ENCODE measurements at regions not wholly inside any gene's neighbourhood (a gene's known extent, or its start where the extent isn't known, plus 50 kb on each side); places are given as distances from the start of the nearest gene placed in this dataset.

DNA sequence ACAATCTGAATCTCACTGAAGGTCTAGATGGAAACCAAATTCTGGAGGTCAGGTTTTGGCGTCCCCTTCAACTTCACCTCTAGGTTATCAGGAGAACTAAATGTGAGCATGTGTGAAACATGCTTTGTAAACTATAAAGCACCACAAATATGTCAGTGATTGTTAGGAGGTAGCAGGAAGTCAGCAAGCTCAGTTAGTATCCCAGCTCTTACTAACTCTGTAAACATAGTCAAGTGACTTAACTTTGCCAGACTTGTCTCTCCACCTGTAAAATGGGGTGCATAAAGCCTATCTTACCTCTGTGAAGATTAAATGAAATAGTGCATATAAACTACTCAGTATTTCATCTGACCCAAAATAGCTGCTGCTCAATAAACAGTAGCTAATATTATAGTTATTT is 121.5 kb downstream of the INSIG2 start:
- Histone ChIP-seq H3K36me3 (ENCODE audit: control insufficient read depth in 2 of 2, insufficient read depth in 2 of 2, low read length in 1 of 2) (no peaks in the 10 kb centered on the region), H3K27me3 (ENCODE audit: control insufficient read depth in 2 of 2, insufficient read depth in 1 of 2, low read length in 1 of 2) (peaks cover 0 to 5% of the 10 kb centered on the region in 2 donors), H3K4me1 (ENCODE audit: control insufficient read depth in 2 of 2, insufficient read depth in 2 of 2, low read length in 2 of 2) (no peaks in the 10 kb centered on the region), H3K27ac (ENCODE audit: low read depth in 1 of 2, low read length in 1 of 2) (no peak overlapping the region), H3K4me3 (ENCODE audit: low read length in 2 of 2) (no peak overlapping the region), H3K9me3 (ENCODE audit: control insufficient read depth in 2 of 2, insufficient read depth in 1 of 2, low read length in 1 of 2) (no peaks in the 10 kb centered on the region)
- WGBS: 96% methylated on average over 1 of the region's 1 CpG
- no peak for DNase-seq (ENCODE audit: low read depth in 6 of 9, low spot score in 9 of 9)

DNA sequence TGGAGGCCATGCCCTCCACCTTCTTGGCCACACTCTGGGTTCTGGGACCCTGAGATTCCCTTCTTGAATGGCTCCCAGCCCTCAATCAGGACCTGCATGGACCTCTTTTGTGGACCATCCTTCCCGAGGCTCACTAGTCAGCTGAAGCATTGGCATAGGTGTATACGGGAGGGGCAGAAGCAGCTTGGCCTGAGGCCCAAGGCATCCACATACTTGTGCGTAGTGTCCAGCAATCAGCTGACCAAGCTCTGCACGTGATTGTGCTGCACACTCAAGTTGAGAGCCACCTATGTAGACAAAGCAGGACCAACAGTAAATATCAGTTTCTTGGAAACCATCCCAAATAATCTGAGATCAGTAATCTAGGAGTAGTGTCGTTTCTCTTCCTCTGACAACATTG is 119.6 kb downstream of the INSIG2 start:
- Histone ChIP-seq H3K4me3 (ENCODE audit: low read length in 2 of 2) (no peak overlapping the region), H3K27me3 (ENCODE audit: control insufficient read depth in 2 of 2, insufficient read depth in 1 of 2, low read length in 1 of 2) (peaks cover 0 to 8% of the 10 kb centered on the region in 2 donors), H3K36me3 (ENCODE audit: control insufficient read depth in 2 of 2, insufficient read depth in 2 of 2, low read length in 1 of 2) (no peaks in the 10 kb centered on the region), H3K4me1 (ENCODE audit: control insufficient read depth in 2 of 2, insufficient read depth in 2 of 2, low read length in 2 of 2) (no peaks in the 10 kb centered on the region), H3K9me3 (ENCODE audit: control insufficient read depth in 2 of 2, insufficient read depth in 1 of 2, low read length in 1 of 2) (no peaks in the 10 kb centered on the region), H3K27ac (ENCODE audit: low read depth in 1 of 2, low read length in 1 of 2) (no peak overlapping the region)
- no peak for DNase-seq (ENCODE audit: low read depth in 6 of 9, low spot score in 9 of 9)
- WGBS: 93% methylated on average over 5 of the region's 5 CpGs

DNA sequence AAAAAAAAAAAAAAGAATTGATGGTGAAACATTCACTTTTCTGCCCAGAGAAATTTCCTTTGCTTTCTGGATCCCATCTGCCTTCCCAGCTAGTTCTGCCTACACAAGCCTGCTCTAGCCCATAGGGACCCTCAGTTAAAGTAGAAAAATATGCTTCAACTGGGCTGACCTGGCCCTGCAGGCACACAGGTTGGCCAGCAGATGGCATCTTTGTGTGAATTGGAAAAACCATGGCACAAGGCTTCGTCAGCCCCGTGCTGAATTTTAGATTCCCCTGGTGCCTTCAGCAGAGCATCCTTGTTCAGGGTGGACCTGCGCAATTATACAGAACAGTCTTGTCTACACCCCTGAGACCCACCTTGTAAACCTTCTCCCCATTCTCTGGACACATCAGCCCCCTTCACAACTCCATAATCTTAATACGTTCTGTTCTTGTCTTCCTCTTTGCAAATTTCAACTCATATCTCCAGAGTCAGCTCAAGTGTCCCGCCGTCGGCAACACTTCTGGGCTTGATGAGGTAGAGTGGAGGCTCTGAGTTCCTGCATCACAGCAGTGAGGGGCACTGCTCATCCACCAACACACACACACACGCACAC is 114.5 kb downstream of the INSIG2 start:
- Histone ChIP-seq H3K36me3 (ENCODE audit: control insufficient read depth in 2 of 2, insufficient read depth in 2 of 2, low read length in 1 of 2) (no peaks in the 10 kb centered on the region), H3K27ac (ENCODE audit: low read depth in 1 of 2, low read length in 1 of 2) (no peak overlapping the region), H3K4me1 (ENCODE audit: control insufficient read depth in 2 of 2, insufficient read depth in 2 of 2, low read length in 2 of 2) (no peaks in the 10 kb centered on the region), H3K9me3 (ENCODE audit: control insufficient read depth in 2 of 2, insufficient read depth in 1 of 2, low read length in 1 of 2) (no peaks in the 10 kb centered on the region), H3K27me3 (ENCODE audit: control insufficient read depth in 2 of 2, insufficient read depth in 1 of 2, low read length in 1 of 2) (peaks cover 0 to 13% of the 10 kb centered on the region in 2 donors), H3K4me3 (ENCODE audit: low read length in 2 of 2) (no peak overlapping the region)
- peak in 3 of 9 donors; percentile 20 to 48 (median 44) for DNase-seq (ENCODE audit: low read depth in 6 of 9, low spot score in 9 of 9)
- WGBS: 40% methylated on average over 8 of the region's 8 CpGs

DNA sequence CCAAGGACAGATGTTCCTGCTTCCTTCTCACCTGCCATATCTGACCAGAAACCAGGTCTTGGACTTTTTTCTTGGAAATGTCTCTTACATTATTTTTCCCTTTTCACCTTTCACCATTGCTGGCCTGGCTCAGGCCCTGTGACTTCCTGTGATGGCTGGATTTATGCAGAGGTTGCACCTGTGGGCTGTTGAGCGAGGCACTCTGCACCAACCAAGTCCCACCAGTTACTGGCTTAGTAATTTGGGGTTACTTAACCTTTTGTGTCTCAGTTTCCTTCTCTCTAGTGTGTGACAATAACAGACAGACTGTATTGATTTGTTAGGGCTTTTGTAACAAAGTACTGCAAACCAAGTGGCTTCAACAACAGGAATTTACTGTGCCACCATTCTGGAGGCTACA is 110.0 kb downstream of the INSIG2 start:
- Histone ChIP-seq H3K9me3 (ENCODE audit: control insufficient read depth in 2 of 2, insufficient read depth in 1 of 2, low read length in 1 of 2) (no peaks in the 10 kb centered on the region), H3K36me3 (ENCODE audit: control insufficient read depth in 2 of 2, insufficient read depth in 2 of 2, low read length in 1 of 2) (no peaks in the 10 kb centered on the region), H3K27ac (ENCODE audit: low read depth in 1 of 2, low read length in 1 of 2) (no peak overlapping the region), H3K4me1 (ENCODE audit: control insufficient read depth in 2 of 2, insufficient read depth in 2 of 2, low read length in 2 of 2) (no peaks in the 10 kb centered on the region), H3K27me3 (ENCODE audit: control insufficient read depth in 2 of 2, insufficient read depth in 1 of 2, low read length in 1 of 2) (peaks cover 0 to 10% of the 10 kb centered on the region in 2 donors), H3K4me3 (ENCODE audit: low read length in 2 of 2) (no peak overlapping the region)
- WGBS: 67% methylated on average over 1 of the region's 1 CpG
- DNase-seq (ENCODE audit: low read depth in 6 of 9, low spot score in 9 of 9): no peak

DNA sequence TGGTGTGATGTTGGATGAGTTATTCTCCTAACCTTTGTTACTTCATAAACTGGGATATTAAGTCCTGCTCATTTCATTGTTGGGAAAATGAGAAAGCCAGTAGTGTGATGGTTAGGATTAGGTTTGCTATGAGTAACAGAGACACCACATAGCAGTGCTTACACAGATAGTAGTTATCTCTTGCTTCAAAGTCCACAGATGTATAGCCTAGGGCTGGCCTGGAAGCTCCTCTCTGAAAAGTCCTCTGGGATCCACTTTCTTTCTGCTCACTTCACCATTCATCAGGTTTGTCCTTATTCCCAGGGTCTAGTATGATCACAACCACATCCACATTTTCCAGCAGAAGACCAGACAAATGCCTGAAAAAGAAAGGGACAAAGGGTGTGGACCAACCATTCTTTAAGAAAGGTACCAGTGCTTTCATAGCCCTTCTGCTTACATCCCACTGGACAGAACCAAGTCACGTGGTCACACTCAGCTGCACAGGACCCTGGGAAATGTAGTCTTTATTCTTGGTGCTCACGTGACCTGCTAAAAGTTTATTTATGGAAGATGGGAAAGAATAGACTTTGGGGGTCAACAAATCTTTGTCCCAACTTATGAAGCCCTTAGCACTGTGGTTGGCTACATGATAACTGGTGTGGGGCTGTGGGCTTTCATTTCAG is 108.9 kb downstream of the INSIG2 start:
- H3K27me3 ChIP-seq (ENCODE audit: control insufficient read depth in 2 of 2, insufficient read depth in 1 of 2, low read length in 1 of 2): peaks cover 0 to 6% of the 10 kb centered on the region in 2 donors
- no peak overlapping the region for H3K27ac ChIP-seq (ENCODE audit: low read depth in 1 of 2, low read length in 1 of 2)
- WGBS: 76% methylated on average over 2 of the region's 2 CpGs
- no peaks in the 10 kb centered on the region for H3K9me3 ChIP-seq (ENCODE audit: control insufficient read depth in 2 of 2, insufficient read depth in 1 of 2, low read length in 1 of 2)
- no peak overlapping the region for H3K4me3 ChIP-seq (ENCODE audit: low read length in 2 of 2)
- H3K36me3 ChIP-seq (ENCODE audit: control insufficient read depth in 2 of 2, insufficient read depth in 2 of 2, low read length in 1 of 2): no peaks in the 10 kb centered on the region
- no peaks in the 10 kb centered on the region for H3K4me1 ChIP-seq (ENCODE audit: control insufficient read depth in 2 of 2, insufficient read depth in 2 of 2, low read length in 2 of 2)
- no peak for DNase-seq (ENCODE audit: low read depth in 6 of 9, low spot score in 9 of 9)

DNA sequence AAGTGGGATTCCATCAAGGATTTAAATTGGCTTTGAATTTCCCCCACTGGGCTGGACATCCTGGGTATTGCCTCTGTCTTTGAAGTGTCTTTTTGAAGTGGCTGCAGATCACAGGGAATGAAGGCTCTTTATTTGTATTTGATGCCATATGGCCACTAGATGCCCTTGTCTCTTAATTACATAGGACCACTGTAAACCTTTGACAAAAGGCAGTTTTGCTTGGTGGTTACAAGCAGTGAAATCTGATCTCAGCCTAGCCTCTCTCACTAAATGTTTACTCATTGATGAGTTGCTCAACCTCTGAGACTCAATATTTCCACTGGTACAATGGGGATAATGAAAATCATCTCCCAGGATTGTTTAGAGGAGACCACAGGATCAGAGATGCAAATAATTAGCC is 102.2 kb downstream of the INSIG2 start:
- H3K9me3 ChIP-seq (ENCODE audit: control insufficient read depth in 2 of 2, insufficient read depth in 1 of 2, low read length in 1 of 2): no peaks in the 10 kb centered on the region
- H3K27ac ChIP-seq (ENCODE audit: low read depth in 1 of 2, low read length in 1 of 2): no peak overlapping the region
- H3K36me3 ChIP-seq (ENCODE audit: control insufficient read depth in 2 of 2, insufficient read depth in 2 of 2, low read length in 1 of 2): no peaks in the 10 kb centered on the region
- no peak for DNase-seq (ENCODE audit: low read depth in 6 of 9, low spot score in 9 of 9)
- no peaks in the 10 kb centered on the region for H3K27me3 ChIP-seq (ENCODE audit: control insufficient read depth in 2 of 2, insufficient read depth in 1 of 2, low read length in 1 of 2)
- peaks cover 3 to 6% of the 10 kb centered on the region in 2 donors for H3K4me1 ChIP-seq (ENCODE audit: control insufficient read depth in 2 of 2, insufficient read depth in 2 of 2, low read length in 2 of 2)
- no peak overlapping the region for H3K4me3 ChIP-seq (ENCODE audit: low read length in 2 of 2)

DNA sequence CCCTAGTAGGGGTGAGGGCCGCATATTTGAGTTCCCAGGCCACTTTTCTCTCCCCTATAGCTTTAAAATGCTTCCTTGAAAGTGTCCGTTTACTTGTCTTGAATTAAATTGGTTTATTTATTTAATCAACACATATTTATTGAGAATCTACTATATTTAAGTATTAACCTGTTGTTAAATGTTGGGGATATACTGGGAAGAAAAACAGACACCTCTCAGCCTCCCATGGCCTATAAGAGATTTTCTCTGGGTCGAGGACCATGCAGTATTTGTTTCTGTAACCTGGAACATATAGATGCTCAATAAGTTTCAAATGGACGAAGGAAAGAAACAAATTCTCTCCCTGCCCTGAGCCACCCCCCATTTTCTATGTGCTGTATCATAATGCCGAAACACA is 98.6 kb downstream of the INSIG2 start:
- Histone ChIP-seq H3K4me3 (ENCODE audit: low read length in 2 of 2) (peak overlapping the region in 1 of 2 donors; percentile 82), H3K36me3 (ENCODE audit: control insufficient read depth in 2 of 2, insufficient read depth in 2 of 2, low read length in 1 of 2) (no peaks in the 10 kb centered on the region), H3K27me3 (ENCODE audit: control insufficient read depth in 2 of 2, insufficient read depth in 1 of 2, low read length in 1 of 2) (no peaks in the 10 kb centered on the region), H3K9me3 (ENCODE audit: control insufficient read depth in 2 of 2, insufficient read depth in 1 of 2, low read length in 1 of 2) (no peaks in the 10 kb centered on the region), H3K4me1 (ENCODE audit: control insufficient read depth in 2 of 2, insufficient read depth in 2 of 2, low read length in 2 of 2) (peaks cover 7 to 13% of the 10 kb centered on the region in 2 donors), H3K27ac (ENCODE audit: low read depth in 1 of 2, low read length in 1 of 2) (no peak overlapping the region)
- WGBS: 97% methylated on average over 5 of the region's 5 CpGs
- DNase-seq (ENCODE audit: low read depth in 6 of 9, low spot score in 9 of 9): no peak

DNA sequence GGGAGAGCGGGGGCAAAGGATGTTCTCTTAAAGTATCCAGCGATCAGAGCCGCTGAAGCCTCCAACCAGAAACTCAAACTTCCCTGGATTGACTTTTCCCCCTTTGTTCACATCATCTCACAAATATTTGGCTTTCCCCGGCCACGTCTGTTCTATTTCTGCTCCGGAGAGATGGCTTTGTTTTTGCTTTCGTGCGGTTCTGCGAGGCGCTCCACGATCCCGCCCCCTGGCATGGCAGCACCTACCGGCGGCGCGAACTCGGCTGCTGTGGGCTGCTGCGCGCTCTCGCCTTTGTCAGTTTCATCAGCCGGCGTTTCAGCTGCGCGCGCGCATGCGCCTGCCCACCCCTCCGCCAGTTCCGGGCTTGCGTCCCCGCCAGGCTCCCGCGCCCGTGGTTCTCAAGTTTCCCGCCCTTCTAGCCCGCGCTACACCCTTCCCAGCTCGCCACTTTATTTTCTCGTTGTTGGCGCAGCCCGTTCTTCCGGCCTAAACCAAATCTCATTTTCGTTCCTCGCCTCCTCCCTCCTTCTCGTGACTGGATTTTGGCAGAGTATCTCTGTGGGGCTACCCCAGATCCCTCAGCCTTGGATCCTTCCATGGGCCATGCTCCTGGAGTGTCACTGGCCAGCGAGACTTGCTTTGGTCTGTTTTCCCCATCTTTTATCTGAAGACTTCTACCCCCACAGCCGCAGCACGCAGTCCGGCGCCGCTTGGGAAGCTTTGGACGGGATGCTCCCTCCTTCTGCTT is 98.0 kb downstream of the INSIG2 start:
- 15% methylated on average over 52 of the region's 52 CpGs for WGBS
- Histone ChIP-seq H3K36me3 (ENCODE audit: control insufficient read depth in 2 of 2, insufficient read depth in 2 of 2, low read length in 1 of 2) (no peaks in the 10 kb centered on the region), H3K27ac (ENCODE audit: low read depth in 1 of 2, low read length in 1 of 2) (peak overlapping the region; percentile 86 to 90), H3K27me3 (ENCODE audit: control insufficient read depth in 2 of 2, insufficient read depth in 1 of 2, low read length in 1 of 2) (no peaks in the 10 kb centered on the region), H3K4me3 (ENCODE audit: low read length in 2 of 2) (peak overlapping the region; percentile 82 to 83), H3K9me3 (ENCODE audit: control insufficient read depth in 2 of 2, insufficient read depth in 1 of 2, low read length in 1 of 2) (no peaks in the 10 kb centered on the region), H3K4me1 (ENCODE audit: control insufficient read depth in 2 of 2, insufficient read depth in 2 of 2, low read length in 2 of 2) (peaks cover 7 to 13% of the 10 kb centered on the region in 2 donors)
- DNase-seq (ENCODE audit: low read depth in 6 of 9, low spot score in 9 of 9): peak; percentile 70 to 93 (median 80)
